HG03378 (cell line): ENCODE measurements at regions not wholly inside any gene's neighbourhood (a gene's known extent, or its start where the extent isn't known, plus 50 kb on each side); places are given as distances from the start of the nearest gene placed in this dataset.

ENCODE experiments used
- ATAC-seq: cut with Tn5 transposase; IDR thresholded peaks from one replicate; pipeline ENCODE4 v1.9.1; 2021; ENCODE audit warnings: mild to moderate bottlenecking, moderate library complexity; ENCODE audit not compliant: unreplicated experiment

DNA sequence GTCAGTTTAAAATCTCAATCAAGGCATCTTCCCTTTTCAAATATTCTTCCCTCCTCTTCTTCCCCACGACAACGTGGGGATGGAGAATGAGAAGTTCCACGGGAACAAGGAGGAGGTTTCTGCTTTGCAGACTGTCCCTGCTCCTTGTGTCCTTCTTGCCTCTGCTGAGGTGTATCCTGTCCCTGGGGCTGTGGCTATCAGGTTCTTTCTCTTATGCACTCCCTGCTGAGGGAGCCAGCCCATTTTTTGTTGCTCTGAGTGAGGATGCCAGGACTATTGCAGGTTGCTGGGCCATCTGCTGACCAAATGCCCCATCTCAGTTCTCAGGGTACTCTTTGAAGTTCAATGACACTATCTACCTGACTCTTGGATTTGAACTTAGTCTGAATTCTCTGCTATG is 533.6 kb downstream of the RNF144B start:
- no peak for ATAC-seq

DNA sequence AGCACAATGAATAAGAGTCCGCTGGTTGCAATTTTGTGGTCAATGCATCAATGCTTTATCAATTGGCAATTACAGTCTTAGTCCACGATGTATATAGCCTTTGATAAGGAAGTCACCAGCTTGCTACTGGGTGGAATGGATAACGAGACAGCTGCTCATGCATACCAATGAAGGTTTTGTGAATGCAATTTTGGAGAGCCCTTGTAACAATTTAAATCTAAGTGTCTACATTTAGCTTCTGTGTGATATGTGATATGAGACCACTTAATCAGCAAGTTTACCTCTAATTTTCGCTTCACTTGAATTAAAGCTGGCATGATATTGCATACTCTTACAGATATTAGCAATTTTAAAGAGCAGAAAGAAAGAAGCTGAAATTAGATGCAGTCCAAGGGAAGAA is 543.9 kb downstream of the RNF144B start:
- no peak for ATAC-seq

- no peak for ATAC-seq
Measured at GRCh38 chr6:18958146-18958545, 571.0 kb downstream of the RNF144B start.

- no peak for ATAC-seq
Measured at GRCh38 chr6:18961566-18961965, 574.4 kb downstream of the RNF144B start.

DNA sequence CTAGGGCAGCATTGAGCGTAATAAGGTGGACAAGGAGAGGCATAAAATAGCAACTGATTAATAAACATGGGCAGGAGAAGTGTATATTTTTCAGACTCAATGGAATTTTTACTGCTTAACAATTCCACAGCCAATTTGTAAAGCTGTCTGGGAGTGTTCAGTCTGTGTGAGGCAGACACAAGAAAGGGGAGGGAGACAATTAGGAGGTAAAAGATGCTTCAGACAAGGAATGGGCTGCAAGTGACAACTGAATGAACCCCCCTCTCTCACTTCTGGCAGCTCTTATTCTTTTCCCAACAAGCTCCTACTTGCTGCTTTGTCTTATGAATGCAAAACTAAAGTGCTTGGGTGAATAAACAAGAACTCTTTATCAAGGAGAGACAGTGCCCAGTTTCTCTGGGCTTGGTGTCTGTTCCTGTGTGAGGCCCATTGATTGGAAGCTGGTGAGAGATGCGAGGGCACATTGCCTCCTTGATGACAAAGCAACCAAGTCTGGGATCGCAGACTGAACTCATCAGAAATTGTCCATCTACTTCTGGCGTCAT is 575.3 kb downstream of the RNF144B start:
- ATAC-seq, result no peak

- no peak for ATAC-seq
Measured at GRCh38 chr6:18963439-18963838, 576.3 kb downstream of the RNF144B start.

GRCh38 chr6:18973251-18973650 is 586.1 kb downstream of the RNF144B start:
- ATAC-seq, result no peak

GRCh38 chr6:18976091-18976490 is 588.9 kb downstream of the RNF144B start:
- no peak for ATAC-seq

DNA sequence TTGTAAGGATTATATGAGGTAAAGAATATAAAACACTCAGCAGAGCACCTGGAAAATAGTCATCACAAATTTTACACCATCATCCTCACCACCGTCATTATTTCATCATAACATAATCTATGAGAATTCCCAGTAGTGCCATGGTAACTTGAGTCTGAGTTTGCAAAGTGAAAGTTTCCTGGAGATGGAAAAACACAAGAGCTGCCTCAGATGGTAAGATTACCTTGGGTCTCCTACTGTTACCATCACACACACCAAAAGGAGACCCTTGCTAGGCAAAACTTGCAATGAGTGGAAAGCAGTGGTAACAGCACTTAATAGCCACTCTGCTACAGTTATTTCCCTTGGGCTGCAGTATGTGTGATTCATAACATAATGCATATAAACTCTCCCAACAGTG is 589.8 kb downstream of the RNF144B start:
- ATAC-seq, result no peak

GRCh38 chr6:18978337-18979128 is 591.4 kb downstream of the RNF144B start:
- no peak for ATAC-seq

- no peak for ATAC-seq
Measured at GRCh38 chr6:18985061-18985460, 597.9 kb downstream of the RNF144B start.

- ATAC-seq, result no peak
Measured at GRCh38 chr6:18985996-18986395, 598.8 kb downstream of the RNF144B start.

DNA sequence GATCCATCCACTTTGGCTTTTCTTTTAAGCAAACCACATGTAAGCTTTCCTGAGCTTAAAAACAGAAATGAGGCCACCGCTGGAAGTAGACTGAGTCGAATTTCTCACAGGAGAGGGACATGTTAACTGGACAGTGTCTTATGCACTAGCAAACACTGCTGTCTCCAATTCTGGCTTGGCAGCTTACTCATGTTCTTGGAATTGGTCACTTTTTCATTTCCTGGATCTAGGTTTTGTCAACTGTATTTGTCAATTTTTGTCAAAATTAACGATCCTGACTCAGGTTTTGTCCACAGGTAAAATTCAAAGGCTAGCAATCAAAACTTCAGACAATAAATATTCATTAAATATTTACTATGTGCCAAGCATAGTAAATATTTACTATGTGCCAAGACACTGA is 601.5 kb downstream of the RNF144B start:
- no peak for ATAC-seq

DNA sequence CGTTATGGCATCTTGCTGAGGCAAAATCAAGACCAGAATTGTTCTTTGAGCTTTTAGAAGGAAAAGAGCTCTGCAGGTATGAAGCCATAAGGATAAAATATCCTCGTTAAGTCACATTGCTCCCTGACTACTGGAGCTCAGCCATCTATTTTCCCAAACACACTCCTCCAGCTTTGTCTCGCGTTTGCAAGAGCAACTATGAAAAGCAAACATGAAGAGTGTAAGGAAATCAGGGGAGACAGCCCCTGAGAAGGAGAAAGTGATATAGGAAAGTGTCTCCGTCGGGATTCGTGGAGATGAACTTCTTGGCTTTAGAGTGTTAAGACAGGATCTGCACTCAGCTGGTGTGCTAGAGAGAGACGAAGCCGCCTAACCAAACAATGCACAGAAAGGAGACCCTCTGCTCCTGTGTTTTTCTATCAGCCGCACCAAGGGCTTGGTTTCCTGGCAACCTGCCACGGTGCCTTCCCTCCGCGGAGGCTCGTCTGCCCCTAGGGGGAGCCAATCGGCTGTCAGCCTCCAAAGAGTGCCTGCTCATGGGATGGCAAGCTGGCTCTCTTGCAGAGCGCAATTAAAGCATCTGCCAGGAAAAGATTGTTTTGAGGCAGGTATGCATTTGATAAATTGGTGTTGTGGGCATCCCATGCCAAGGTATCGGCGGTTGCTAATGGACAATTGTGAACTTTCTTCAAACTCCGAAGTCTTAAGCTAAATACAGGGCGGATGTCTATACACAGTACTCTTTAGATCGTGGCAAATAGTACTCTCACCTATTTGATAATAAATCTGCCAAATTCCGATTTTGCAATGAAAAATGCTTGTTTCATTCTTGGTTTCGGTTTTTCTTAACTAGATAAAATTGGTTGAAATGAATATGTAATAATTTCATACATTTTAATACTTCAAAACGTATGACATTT is 603.2 kb downstream of the RNF144B start:
- no peak for ATAC-seq

DNA sequence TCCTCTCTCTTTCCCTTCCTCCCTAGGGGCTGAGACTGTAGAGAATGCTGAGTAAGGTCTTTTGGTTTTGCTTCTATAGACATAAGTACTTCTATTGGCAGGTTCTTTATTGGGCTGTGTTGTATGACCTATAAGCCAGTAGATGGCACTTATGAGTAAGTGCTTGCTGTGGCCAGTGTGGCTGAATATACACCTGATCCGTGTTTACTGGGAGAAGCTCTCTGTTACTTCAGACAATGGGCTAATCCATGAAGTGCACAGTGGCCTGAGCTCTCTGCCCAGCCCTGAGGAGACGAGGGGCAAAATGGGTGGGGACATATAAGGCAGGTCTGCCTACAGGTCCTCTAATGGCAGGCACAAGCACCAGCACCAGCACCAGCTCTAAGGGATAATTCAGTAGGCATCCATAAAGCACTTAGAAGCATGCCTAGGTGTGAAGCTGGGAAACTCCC is 610.3 kb downstream of the RNF144B start:
- peak; percentile 97 for ATAC-seq

DNA sequence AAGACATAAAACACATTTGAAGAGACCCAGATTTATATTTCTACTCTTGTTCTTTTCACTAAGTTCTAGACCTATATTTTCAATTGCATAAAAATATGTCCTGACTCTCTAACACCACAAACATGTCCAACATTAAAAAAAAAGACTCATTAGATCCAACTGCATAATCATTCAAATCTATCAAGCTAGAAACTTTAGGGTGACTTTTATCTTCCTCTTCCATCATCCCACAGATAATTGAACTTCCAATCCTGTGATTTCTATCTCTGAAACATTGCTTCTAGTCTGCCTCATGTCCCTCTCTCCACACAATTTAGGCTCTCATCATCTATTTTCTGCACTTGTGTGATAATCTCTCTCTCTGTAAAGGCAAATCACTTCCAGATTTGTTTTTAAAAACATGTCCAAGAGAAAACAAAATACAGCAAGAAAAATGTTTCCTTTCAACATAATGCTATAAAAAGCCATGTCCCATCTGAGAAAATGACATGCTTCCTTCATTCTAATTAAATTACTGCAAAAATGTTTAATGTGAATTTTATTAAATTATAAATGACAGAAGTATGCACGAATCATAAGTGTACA is 615.9 kb downstream of the RNF144B start:
- ATAC-seq, result no peak

DNA sequence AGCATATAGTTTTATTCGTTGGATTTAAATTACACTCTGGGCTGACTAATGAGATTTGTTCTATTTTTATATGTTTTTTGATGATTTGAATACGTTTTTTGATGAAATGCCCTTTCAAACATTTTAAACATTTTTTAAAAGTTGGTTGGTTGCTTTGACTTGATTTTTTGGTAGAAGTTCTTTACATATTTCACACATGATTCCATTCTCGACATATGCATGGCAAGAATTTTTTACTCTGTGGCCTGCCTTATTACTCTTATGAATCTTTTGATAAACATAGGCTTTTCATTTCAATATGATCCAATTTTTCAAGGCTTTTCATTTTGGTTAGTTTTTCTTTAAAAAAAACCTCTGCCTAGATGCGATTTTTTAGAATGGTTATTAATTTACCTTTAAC is 617.0 kb downstream of the RNF144B start:
- ATAC-seq, result no peak

DNA sequence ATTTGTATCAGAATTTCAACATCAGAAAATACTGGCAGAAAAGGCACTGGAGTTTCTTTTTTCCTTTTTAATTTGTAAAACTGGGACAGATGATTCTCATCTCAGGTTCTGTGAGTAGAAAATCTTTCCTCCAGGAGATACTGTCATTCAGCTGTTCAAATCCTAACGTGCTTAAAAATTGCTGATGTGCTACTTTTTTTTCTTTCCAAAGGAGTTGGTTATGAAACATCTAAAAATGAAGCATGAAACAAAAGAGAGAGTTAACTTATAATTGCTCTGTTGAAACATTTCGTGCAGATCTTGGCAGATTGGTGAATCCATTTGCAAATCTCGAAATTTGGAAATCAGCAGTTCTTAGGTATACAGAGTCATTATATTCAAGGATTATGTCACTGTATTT is 622.6 kb downstream of the RNF144B start:
- ATAC-seq, result no peak

GRCh38 chr6:19013026-19013705 is 626.0 kb downstream of the RNF144B start:
- no peak for ATAC-seq

DNA sequence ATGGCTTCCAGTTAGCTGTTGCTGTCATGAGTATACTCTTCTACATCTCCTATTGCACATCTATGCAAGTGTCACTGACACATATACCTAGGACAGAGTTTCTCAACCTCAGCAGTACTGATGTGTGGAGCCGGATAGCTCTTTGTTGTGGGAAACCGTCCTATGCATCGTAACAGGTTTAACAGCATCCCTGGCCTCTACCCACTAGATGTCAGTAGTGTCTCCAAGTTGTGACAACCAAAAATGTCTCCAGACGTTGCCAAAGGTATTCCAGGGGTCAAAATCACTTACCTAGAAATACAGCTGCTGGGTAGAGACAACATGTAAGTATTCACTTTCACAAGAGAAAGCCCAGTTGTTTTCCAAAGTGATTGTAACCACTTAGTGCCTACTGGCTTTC is 637.6 kb downstream of the RNF144B start:
- no peak for ATAC-seq

DNA sequence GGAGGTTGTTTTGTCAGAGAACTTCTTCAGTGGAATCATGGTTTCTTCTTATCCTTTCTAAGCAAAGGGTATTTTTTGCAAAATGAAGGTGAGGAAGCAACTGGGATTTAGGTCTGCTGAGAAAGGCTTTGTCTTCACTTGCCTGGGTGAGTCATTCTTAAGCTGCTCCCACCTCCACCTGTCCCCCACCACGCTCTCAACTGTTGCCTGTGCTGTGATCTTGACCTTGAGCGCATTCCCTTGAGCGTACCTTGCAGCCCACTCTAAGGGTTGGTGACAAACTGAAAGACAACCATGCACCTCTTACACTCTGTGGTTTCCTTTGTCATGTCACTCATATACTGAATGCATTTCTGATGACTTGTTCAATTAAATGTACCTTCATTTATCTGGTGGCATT is 641.1 kb downstream of the RNF144B start:
- no peak for ATAC-seq
